Prostate gland (tissue), 2 donors: ENCODE measurements at regions not wholly inside any gene's neighbourhood (a gene's known extent, or its start where the extent isn't known, plus 50 kb on each side); places are given as distances from the start of the nearest gene placed in this dataset.
A peak's percentile ranks its signal among the peaks of the same experiment; 100 is the strongest.

Experiments
- CTCF ChIP-seq, 4 experiments: fragments of 200-600 bp in 2 of 4; fragments of 450-650 bp in 2 of 4; sonication (generic) in 2 of 4; IDR thresholded peaks; 1 replicate in 3 of 4; 2 replicates in 1 of 4; pipeline ENCODE4 v1.5.1; 2016 to 2019; ENCODE audit warnings: antibody characterized with exemption in 4 of 4, mild to moderate bottlenecking in 2 of 4, moderate library complexity in 2 of 4
- POLR2A ChIP-seq: fragments of 450-650 bp; IDR thresholded peaks from one replicate; pipeline ENCODE4 v1.6.1; 2016; ENCODE audit warnings: antibody characterized with exemption, mild to moderate bottlenecking
- POLR2AphosphoS5 ChIP-seq: sonication (generic); formaldehyde crosslinking; IDR thresholded peaks from one replicate; pipeline ENCODE4 v1.6.1; 2017; ENCODE audit warnings: antibody characterized with exemption

GRCh38 chr2:40554665-40555294, 102.9 kb upstream of the SLC8A1 start:
- TF ChIP-seq CTCF (IDR thresholded peaks at IDR 0.05) (peak in 3 of 4 experiments; percentile 59 to 66 (median 64)), POLR2AphosphoS5 (no peak), POLR2A (no peak)
